GM23338 (cell line): ENCODE measurements at regions not wholly inside any gene's neighbourhood (a gene's known extent, or its start where the extent isn't known, plus 50 kb on each side); places are given as distances from the start of the nearest gene placed in this dataset.

Experiments used
- ATAC-seq: fragments of 200-7000 bp; cut with Tn5 transposase; 3 replicates; pipeline ENCODE4 v1.9.1; 2020
- DNase-seq: peaks from one replicate; pipeline ENCODE4 v3.0.0-alpha.2; 2015; ENCODE audit warnings: low spot score
- H2AFZ ChIP-seq: fragments of 200-600 bp; sonication (generic); 2 replicates; pipeline ENCODE4 v1.8.0; 2016; ENCODE audit warnings: antibody characterized with exemption, mild to moderate bottlenecking, moderate library complexity
- H3F3A ChIP-seq: fragments of 200-600 bp; sonication (generic); replicated peaks from 2 replicates; pipeline ENCODE4 v1.8.0; 2017; ENCODE audit warnings: antibody characterized with exemption, mixed run types, low read depth
- H3K27ac ChIP-seq: fragments of 200-600 bp; sonication (generic); 2 replicates; pipeline ENCODE4 v1.6.1; 2016; ENCODE audit warnings: low read depth
- H3K27me3 ChIP-seq: fragments of 200-600 bp; sonication (generic); 2 replicates; pipeline ENCODE4 v1.8.0; 2016; ENCODE audit warnings: mild to moderate bottlenecking, mixed run types, moderate library complexity; ENCODE audit not compliant: insufficient read depth
- H3K36me3 ChIP-seq: fragments of 200-600 bp; sonication (generic); 2 replicates; pipeline ENCODE4 v1.8.0; 2016; ENCODE audit warnings: mild to moderate bottlenecking; ENCODE audit not compliant: insufficient read depth
- H3K4me1 ChIP-seq: fragments of 200-600 bp; sonication (generic); 2 replicates; pipeline ENCODE4 v1.8.0; 2016; ENCODE audit warnings: mild to moderate bottlenecking, moderate library complexity; ENCODE audit not compliant: insufficient read depth
- H3K4me2 ChIP-seq: fragments of 200-600 bp; sonication (generic); 2 replicates; pipeline ENCODE4 v1.7.1; 2017; ENCODE audit warnings: mixed run types
- H3K4me3 ChIP-seq: fragments of 200-600 bp; sonication (generic); 2 replicates; pipeline ENCODE4 v1.6.1; 2016; ENCODE audit warnings: mixed run types
- H3K79me2 ChIP-seq: fragments of 200-600 bp; sonication (generic); replicated peaks from 2 replicates; pipeline ENCODE4 v1.8.0; 2017; ENCODE audit warnings: mild to moderate bottlenecking; ENCODE audit not compliant: insufficient read depth
- H3K9me2 ChIP-seq: fragments of 200-600 bp; sonication (generic); 2 replicates; pipeline ENCODE4 v1.8.0; 2017; ENCODE audit not compliant: insufficient read depth
- H4K20me1 ChIP-seq: fragments of 200-600 bp; sonication (generic); replicated peaks from 2 replicates; pipeline ENCODE4 v1.8.0; 2017; ENCODE audit warnings: mild to moderate bottlenecking; ENCODE audit not compliant: insufficient read depth
- H3K27ac Mint-ChIP-seq: 2 replicates; pipeline ENCODE4 v1.8.0; 2020; ENCODE audit warnings: inconsistent platforms, mild to moderate bottlenecking, moderate library complexity, mixed read lengths
- H3K27me3 Mint-ChIP-seq: 3 replicates; pipeline ENCODE4 v1.8.0; 2022; ENCODE audit warnings: low read depth, mild to moderate bottlenecking, moderate library complexity, mixed read lengths, inconsistent platforms; ENCODE audit not compliant: insufficient read depth, poor library complexity
- H3K36me3 Mint-ChIP-seq: 3 replicates; pipeline ENCODE4 v1.8.0; 2021; ENCODE audit warnings: low read depth, mild to moderate bottlenecking, inconsistent platforms, moderate library complexity, mixed read lengths
- H3K4me1 Mint-ChIP-seq: 3 replicates; pipeline ENCODE4 v1.8.0; 2020; ENCODE audit warnings: mild to moderate bottlenecking, inconsistent platforms, mixed read lengths
- H3K4me3 Mint-ChIP-seq: 3 replicates; pipeline ENCODE4 v1.8.0; 2021; ENCODE audit warnings: moderate library complexity, mild to moderate bottlenecking, inconsistent platforms, mixed read lengths
- H3K9me3 Mint-ChIP-seq: 3 replicates; pipeline ENCODE4 v1.8.0; 2020; ENCODE audit warnings: moderate library complexity, mild to moderate bottlenecking, inconsistent platforms, mixed read lengths
- STAT1 ChIP-seq: IDR thresholded peaks from one replicate; pipeline ENCODE4 v1.6.1; 2016; ENCODE audit warnings: antibody characterized with exemption; ENCODE audit not compliant: unreplicated experiment
- ZNF114 ChIP-seq: fragments of 250-450 bp; sonication (Bioruptor Pico); IDR thresholded peaks from 2 replicates; pipeline ENCODE4 v1.5.0; 2020; ENCODE audit warnings: mild to moderate bottlenecking, moderate library complexity
- TF ChIP-seq, protein P1 (sequence below): fragments of 250-450 bp; sonication (Bioruptor Pico); IDR thresholded peaks from 2 replicates; pipeline ENCODE4 v1.5.0; 2020; ENCODE audit warnings: mild to moderate bottlenecking, moderate library complexity
- TF ChIP-seq, protein P2 (sequence below): IDR thresholded peaks from one replicate; pipeline ENCODE4 v1.6.1; 2018; ENCODE audit warnings: antibody characterized with exemption; ENCODE audit not compliant: unreplicated experiment

DNA sequence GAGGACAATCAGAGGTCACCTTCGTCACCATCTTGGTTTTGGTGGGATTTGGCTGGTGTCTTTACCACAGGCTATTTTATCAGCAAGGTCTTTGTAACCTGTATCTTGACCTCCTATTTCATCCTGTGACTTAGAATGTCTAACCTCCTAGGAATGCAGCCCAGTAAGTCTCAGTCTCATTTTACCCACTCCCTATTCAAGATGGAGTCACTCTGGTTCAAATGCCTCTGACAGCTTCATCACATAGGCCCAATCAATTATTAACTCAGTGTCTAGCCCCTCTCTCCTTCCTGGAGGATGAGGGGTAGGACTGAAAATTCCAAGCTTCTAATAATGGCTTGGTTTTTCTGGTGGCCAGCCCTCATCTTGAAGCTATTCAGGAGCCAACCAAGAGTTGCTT is 111.4 kb upstream of the NAP1L1 start:
- peaks cover 18% of the 10 kb centered on the region for H3K9me3 Mint-ChIP-seq
- no peak overlapping the region for H3K4me2 ChIP-seq
- H3K4me1 ChIP-seq, result no peaks in the 10 kb centered on the region
- no peaks in the 10 kb centered on the region for H4K20me1 ChIP-seq
- no peak overlapping the region for H3K27ac Mint-ChIP-seq
- TF ChIP-seq, protein P1, sequence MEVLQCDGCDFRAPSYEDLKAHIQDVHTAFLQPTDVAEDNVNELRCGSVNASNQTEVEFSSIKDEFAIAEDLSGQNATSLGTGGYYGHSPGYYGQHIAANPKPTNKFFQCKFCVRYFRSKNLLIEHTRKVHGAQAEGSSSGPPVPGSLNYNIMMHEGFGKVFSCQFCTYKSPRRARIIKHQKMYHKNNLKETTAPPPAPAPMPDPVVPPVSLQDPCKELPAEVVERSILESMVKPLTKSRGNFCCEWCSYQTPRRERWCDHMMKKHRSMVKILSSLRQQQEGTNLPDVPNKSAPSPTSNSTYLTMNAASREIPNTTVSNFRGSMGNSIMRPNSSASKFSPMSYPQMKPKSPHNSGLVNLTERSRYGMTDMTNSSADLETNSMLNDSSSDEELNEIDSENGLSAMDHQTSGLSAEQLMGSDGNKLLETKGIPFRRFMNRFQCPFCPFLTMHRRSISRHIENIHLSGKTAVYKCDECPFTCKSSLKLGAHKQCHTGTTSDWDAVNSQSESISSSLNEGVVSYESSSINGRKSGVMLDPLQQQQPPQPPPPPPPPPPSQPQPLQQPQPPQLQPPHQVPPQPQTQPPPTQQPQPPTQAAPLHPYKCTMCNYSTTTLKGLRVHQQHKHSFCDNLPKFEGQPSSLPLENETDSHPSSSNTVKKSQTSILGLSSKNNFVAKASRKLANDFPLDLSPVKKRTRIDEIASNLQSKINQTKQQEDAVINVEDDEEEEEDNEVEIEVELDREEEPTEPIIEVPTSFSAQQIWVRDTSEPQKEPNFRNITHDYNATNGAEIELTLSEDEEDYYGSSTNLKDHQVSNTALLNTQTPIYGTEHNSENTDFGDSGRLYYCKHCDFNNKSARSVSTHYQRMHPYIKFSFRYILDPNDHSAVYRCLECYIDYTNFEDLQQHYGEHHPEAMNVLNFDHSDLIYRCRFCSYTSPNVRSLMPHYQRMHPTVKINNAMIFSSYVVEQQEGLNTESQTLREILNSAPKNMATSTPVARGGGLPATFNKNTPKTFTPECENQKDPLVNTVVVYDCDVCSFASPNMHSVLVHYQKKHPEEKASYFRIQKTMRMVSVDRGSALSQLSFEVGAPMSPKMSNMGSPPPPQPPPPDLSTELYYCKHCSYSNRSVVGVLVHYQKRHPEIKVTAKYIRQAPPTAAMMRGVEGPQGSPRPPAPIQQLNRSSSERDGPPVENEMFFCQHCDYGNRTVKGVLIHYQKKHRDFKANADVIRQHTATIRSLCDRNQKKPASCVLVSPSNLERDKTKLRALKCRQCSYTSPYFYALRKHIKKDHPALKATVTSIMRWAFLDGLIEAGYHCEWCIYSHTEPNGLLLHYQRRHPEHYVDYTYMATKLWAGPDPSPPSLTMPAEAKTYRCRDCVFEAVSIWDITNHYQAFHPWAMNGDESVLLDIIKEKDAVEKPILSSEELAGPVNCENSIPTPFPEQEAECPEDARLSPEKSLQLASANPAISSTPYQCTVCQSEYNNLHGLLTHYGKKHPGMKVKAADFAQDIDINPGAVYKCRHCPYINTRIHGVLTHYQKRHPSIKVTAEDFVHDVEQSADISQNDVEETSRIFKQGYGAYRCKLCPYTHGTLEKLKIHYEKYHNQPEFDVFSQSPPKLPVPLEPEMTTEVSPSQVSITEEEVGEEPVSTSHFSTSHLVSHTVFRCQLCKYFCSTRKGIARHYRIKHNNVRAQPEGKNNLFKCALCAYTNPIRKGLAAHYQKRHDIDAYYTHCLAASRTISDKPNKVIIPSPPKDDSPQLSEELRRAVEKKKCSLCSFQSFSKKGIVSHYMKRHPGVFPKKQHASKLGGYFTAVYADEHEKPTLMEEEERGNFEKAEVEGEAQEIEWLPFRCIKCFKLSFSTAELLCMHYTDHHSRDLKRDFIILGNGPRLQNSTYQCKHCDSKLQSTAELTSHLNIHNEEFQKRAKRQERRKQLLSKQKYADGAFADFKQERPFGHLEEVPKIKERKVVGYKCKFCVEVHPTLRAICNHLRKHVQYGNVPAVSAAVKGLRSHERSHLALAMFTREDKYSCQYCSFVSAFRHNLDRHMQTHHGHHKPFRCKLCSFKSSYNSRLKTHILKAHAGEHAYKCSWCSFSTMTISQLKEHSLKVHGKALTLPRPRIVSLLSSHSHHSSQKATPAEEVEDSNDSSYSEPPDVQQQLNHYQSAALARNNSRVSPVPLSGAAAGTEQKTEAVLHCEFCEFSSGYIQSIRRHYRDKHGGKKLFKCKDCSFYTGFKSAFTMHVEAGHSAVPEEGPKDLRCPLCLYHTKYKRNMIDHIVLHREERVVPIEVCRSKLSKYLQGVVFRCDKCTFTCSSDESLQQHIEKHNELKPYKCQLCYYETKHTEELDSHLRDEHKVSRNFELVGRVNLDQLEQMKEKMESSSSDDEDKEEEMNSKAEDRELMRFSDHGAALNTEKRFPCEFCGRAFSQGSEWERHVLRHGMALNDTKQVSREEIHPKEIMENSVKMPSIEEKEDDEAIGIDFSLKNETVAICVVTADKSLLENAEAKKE (CRISPR knock-in tag), result no peak
- no peak overlapping the region for H3K4me3 Mint-ChIP-seq
- H3K4me3 ChIP-seq, result no peak overlapping the region
- no peaks in the 10 kb centered on the region for H3K79me2 ChIP-seq
- H2AFZ ChIP-seq, result no peak overlapping the region
- ATAC-seq, result no peak
- peaks cover 8% of the 10 kb centered on the region; the same call in 2 of the 3 replicates for H3K36me3 Mint-ChIP-seq
- H3F3A ChIP-seq, result no peaks in the 10 kb centered on the region
- H3K9me2 ChIP-seq, result peaks cover 8% of the 10 kb centered on the region; the same call in 1 of the 2 replicates
- H3K27me3 Mint-ChIP-seq, result peaks cover 2% of the 10 kb centered on the region
- DNase-seq, result no peak
- no peaks in the 10 kb centered on the region for H3K4me1 Mint-ChIP-seq
- peaks cover 8% of the 10 kb centered on the region for H3K36me3 ChIP-seq
- H3K27ac ChIP-seq, result no peak overlapping the region
- no peaks in the 10 kb centered on the region for H3K27me3 ChIP-seq

DNA sequence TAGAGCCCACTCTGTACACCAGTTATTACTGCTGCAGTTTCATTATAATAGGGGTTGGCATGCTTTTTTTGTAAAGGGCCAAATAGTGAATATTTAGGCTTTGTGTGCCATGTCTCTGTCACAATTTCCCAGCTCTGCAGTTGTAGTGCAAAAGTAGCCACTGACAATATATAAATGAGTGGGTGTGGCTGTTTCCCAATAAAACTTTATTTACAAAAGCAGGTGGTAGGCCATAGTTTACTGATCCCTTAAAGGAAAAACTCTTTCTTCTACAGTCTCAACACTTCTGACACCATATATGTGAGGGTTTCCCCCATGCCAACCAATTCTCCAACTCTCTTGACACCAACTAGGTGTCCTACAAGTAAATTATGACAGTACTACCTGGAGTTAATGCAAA is 110.2 kb upstream of the NAP1L1 start:
- H3K4me1 Mint-ChIP-seq, result no peaks in the 10 kb centered on the region
- no peak overlapping the region for H2AFZ ChIP-seq
- TF ChIP-seq, protein P2, sequence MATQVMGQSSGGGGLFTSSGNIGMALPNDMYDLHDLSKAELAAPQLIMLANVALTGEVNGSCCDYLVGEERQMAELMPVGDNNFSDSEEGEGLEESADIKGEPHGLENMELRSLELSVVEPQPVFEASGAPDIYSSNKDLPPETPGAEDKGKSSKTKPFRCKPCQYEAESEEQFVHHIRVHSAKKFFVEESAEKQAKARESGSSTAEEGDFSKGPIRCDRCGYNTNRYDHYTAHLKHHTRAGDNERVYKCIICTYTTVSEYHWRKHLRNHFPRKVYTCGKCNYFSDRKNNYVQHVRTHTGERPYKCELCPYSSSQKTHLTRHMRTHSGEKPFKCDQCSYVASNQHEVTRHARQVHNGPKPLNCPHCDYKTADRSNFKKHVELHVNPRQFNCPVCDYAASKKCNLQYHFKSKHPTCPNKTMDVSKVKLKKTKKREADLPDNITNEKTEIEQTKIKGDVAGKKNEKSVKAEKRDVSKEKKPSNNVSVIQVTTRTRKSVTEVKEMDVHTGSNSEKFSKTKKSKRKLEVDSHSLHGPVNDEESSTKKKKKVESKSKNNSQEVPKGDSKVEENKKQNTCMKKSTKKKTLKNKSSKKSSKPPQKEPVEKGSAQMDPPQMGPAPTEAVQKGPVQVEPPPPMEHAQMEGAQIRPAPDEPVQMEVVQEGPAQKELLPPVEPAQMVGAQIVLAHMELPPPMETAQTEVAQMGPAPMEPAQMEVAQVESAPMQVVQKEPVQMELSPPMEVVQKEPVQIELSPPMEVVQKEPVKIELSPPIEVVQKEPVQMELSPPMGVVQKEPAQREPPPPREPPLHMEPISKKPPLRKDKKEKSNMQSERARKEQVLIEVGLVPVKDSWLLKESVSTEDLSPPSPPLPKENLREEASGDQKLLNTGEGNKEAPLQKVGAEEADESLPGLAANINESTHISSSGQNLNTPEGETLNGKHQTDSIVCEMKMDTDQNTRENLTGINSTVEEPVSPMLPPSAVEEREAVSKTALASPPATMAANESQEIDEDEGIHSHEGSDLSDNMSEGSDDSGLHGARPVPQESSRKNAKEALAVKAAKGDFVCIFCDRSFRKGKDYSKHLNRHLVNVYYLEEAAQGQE, result no peak
- TF ChIP-seq ZNF114 (no peak), STAT1 (no peak)

More for the DNA sequence above, 110.2 kb upstream of the NAP1L1 start:
- Histone ChIP-seq H3K4me3 (no peak overlapping the region), H3F3A (no peaks in the 10 kb centered on the region), H3K79me2 (no peaks in the 10 kb centered on the region), H3K27ac (no peak overlapping the region), H3K4me2 (no peak overlapping the region), H4K20me1 (no peaks in the 10 kb centered on the region), H3K36me3 (peaks cover 8% of the 10 kb centered on the region), H3K27me3 (no peaks in the 10 kb centered on the region), H3K9me2 (peaks cover 8% of the 10 kb centered on the region; the same call in 1 of the 2 replicates), H3K4me1 (no peaks in the 10 kb centered on the region)
- H3K4me3 Mint-ChIP-seq, result no peak overlapping the region
- ATAC-seq, result no peak
- H3K27ac Mint-ChIP-seq, result no peak overlapping the region
- DNase-seq, result no peak
- peaks cover 2% of the 10 kb centered on the region for H3K27me3 Mint-ChIP-seq
- peaks cover 8% of the 10 kb centered on the region; the same call in 2 of the 3 replicates for H3K36me3 Mint-ChIP-seq
- H3K9me3 Mint-ChIP-seq, result peaks cover 18% of the 10 kb centered on the region
